GM21367 (cell line): ENCODE measurements at regions not wholly inside any gene's neighbourhood (a gene's known extent, or its start where the extent isn't known, plus 50 kb on each side); places are given as distances from the start of the nearest gene placed in this dataset.
"Not testable (repeated sequence)": the region's sequence is repeated elsewhere in the genome, so short reads cannot be mapped to it uniquely, and the experiment has no call there.

Experiments
- ATAC-seq: cut with Tn5 transposase; IDR thresholded peaks from one replicate; pipeline ENCODE4 v1.9.1; 2021; ENCODE audit not compliant: unreplicated experiment

- no peak for ATAC-seq
Measured at GRCh38 chr2:128413718-128414341, 95.2 kb upstream of the HS6ST1 start.

GRCh38 chr2:128414351-128414750 lies 95.7 kb upstream of the HS6ST1 start:
- ATAC-seq: no peak

GRCh38 chr2:128414946-128415778 lies 96.5 kb upstream of the HS6ST1 start:
- no peak for ATAC-seq

GRCh38 chr2:128415779-128416061 lies 97.1 kb upstream of the HS6ST1 start:
- no peak for ATAC-seq

GRCh38 chr2:128416109-128416785 lies 97.6 kb upstream of the HS6ST1 start:
- ATAC-seq: no peak

- no peak for ATAC-seq
Measured at GRCh38 chr2:128416806-128417205, 98.1 kb upstream of the HS6ST1 start.

GRCh38 chr2:128417264-128417663 lies 98.6 kb upstream of the HS6ST1 start:
- ATAC-seq: not testable (repeated sequence)

- ATAC-seq: no peak
Measured at GRCh38 chr2:128420131-128420530, 101.5 kb upstream of the HS6ST1 start.

- ATAC-seq: no peak
Measured at GRCh38 chr2:128420776-128421175, 102.1 kb upstream of the HS6ST1 start.

GRCh38 chr2:128421286-128421685 lies 102.6 kb upstream of the HS6ST1 start:
- ATAC-seq: no peak

- no peak for ATAC-seq
Measured at GRCh38 chr2:128421861-128422311, 103.2 kb upstream of the HS6ST1 start.

GRCh38 chr2:128422571-128422970 lies 103.9 kb upstream of the HS6ST1 start:
- no peak for ATAC-seq

- no peak for ATAC-seq
Measured at GRCh38 chr2:128423788-128424165, 105.1 kb upstream of the HS6ST1 start.

- no peak for ATAC-seq
Measured at GRCh38 chr2:128424406-128425171, 105.9 kb upstream of the HS6ST1 start.

- no peak for ATAC-seq
Measured at GRCh38 chr2:128425216-128425615, 106.5 kb upstream of the HS6ST1 start.

- no peak for ATAC-seq
Measured at GRCh38 chr2:128425731-128426620, 107.3 kb upstream of the HS6ST1 start.

- ATAC-seq: no peak
Measured at GRCh38 chr2:128427413-128427755, 108.7 kb upstream of the HS6ST1 start.

- no peak for ATAC-seq
Measured at GRCh38 chr2:128428415-128428814, 109.7 kb upstream of the HS6ST1 start.

- ATAC-seq: no peak
Measured at GRCh38 chr2:128432423-128432822, 113.8 kb upstream of the HS6ST1 start.

- ATAC-seq: no peak
Measured at GRCh38 chr2:128433911-128434550, 115.4 kb upstream of the HS6ST1 start.
